HG03565 (cell line): ENCODE measurements at regions not wholly inside any gene's neighbourhood (a gene's known extent, or its start where the extent isn't known, plus 50 kb on each side); places are given as distances from the start of the nearest gene placed in this dataset.
"Not testable (repeated sequence)": the region's sequence is repeated elsewhere in the genome, so short reads cannot be mapped to it uniquely, and the experiment has no call there.

Experiments
- ATAC-seq: cut with Tn5 transposase; IDR thresholded peaks from one replicate; pipeline ENCODE4 v1.9.1; 2021; ENCODE audit warnings: mild to moderate bottlenecking, moderate library complexity; ENCODE audit not compliant: unreplicated experiment

- ATAC-seq, result not testable (repeated sequence)
These were observed 229.7 kb upstream of the FRG2C start for GRCh38 chr3:75434276-75434912.

DNA sequence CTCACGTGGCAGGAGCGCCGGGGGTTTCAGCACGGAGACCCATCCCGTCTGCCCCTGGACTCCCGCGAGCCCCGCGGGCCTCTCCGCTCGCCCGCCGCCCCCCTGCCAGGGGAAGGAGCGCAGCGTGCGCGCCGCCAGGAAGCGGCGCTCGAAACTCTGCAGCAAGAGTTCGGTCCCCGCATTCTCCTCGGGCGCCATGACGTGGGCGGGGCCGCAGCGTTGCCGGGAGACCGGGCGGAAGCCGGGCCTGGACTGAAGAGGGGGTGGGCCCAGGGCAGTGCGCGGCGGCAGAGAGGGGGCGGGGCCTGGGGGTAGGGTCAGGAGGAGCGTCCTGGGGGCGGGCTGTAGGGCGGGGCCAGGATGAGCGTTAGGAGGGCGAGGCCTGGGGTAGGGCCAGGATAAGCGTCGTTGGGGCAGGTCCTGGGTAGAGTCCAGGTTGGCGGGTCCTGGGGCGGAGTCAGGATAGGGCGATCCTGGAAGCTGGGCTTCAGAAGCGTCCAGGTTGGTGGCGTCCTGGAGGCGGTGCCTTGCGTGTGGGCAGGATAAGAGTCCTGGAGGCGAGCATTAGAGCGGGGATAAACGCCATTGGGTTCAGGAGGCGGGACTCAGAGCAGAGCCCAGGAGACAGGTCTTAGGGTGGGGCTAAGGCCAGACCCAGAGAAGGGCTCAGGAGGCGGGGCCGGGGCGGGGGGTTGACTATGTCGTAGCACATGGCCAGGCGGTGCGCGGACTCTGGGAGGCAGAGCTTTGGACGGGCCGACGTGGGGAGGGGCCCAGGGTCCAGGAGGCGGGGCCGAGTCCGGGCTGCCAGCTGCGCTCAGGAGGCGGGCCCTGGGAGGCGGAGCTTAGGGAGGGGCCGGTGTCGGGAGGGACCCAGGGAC, 229.0 kb upstream of the FRG2C start:
- peak; percentile 86 for ATAC-seq

DNA sequence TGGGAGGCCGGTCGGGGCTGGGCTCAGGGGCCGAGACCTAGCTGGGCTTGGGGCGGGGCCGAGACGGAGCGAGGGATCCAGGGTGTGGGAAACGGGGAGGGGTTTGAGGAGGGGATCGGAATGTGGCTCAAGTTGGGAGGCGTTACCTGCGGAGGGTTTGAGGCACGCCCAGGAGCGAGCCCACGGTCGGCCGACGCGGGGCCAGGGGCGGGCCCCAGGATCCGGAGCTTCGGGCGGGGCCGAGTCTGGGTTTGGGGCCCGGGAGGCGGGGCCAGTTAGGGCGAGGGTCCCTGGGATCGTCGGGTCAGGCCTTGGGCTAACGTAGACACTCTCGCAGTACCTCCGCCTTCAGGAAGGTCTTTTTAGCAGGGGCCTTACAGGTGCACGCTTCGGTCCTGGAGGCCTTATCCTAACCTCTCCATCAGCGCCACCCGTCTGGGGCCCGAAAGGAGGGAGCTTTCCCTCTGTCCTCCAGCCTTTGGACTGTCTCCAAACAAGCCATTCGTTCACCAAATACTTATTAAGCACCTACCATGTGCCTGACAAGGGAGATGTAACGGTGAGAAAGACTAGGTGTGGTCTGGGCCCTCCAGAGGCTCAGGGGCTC, 228.2 kb upstream of the FRG2C start:
- peak; percentile 16 for ATAC-seq

- ATAC-seq, result not testable (repeated sequence)
These were observed 223.1 kb upstream of the FRG2C start for GRCh38 chr3:75440986-75441385.

- ATAC-seq, result not testable (repeated sequence)
These were observed 219.5 kb upstream of the FRG2C start for GRCh38 chr3:75444634-75445033.

DNA sequence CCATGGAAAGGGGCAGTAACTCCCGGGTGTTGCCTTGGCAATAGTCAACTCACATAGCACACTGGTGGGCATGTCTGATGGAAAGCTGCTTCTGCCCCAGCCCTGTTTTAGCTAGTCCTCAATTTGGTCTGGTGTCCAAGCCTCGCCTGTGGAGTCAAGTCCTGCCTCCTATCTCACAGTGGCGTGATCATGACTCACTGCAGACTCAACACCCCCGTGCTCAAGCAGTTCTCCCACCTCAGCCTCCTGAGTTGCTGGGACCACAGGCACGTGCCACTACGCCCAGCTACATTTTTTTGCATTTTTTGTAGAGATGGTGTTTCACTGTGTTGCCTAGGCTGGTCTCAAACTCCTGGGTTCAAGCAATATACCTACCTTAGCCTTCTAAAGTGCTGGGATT, 218.9 kb upstream of the FRG2C start:
- not testable (repeated sequence) for ATAC-seq

DNA sequence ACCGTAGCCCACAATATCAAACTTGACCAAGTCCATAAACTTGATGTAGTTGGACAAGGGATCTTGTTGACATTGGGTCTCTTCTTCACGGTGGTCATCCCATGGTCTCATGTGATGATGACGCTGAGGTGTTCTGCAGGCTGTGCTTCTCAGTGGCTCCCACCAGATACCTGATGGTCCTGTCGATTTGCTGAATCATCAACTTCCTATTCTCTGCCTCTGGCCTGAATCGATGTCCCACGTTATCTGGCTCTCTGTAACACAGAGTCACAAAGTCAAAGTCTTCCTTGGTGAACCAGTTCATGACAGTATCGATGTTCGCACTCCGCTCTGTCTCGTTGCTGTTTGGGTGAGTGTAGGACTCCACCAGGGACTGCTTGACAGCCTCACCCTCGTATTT, 217.2 kb upstream of the FRG2C start:
- ATAC-seq, result not testable (repeated sequence)

GRCh38 chr3:75453328-75453727, 210.8 kb upstream of the FRG2C start:
- not testable (repeated sequence) for ATAC-seq

DNA sequence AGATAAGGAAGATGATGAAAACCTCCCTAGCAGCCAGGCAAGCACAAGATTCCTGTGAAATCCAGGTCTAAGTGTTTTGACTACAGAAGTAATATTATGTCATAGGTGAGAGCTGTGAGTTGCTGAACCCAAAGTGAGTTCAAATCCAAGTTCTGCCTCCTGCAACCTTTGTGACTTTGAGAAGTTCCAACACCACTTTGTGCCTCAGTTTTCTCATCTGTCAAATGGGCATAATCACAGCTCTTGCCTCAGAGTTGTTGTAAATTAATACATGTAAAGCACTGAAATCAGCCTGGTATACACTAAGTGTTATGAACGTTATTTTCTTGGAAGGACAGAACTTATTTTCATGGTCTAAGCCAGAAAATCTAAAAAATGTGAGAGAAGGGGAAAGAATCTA, 210.3 kb upstream of the FRG2C start:
- ATAC-seq, result not testable (repeated sequence)

DNA sequence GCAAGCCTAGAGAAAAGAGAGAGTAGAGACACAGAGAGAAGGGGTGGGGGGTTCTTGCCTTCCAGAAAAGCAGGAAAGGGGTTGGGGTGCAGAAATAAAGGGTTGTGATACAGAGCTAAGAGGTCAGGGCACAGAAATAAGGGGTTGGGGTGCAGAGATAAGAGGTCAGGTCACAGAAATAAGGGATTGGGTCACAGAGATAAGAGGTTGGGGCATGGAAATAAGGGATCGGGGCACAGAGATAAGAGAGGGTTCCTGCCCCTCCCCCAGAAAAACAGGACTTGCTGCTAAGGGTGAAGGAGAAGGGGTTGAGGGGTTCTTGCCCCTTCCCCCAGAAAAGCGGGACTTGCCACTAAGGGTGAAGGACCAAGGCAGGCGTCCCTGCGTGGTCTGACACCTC, 189.6 kb upstream of the FRG2C start:
- ATAC-seq, result not testable (repeated sequence)

DNA sequence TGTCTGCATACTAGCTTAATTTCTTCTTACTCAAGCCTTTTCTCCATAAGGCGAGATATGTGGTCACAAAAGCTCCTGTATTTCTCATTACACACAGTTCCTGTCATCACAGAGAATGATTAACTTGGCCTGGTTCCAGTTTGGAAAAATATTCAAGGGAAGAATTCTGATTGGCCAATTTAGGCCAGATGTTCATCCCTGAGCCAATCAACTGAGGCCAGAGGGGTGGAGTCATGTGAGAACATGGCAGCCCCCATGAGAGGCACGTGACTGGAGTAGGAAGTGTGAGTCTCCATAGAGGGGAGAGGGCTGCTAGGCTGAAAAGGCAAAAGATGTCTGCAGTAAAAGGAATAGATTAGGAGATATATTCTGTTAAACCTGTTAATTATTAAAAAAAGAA, 167.5 kb upstream of the FRG2C start:
- not testable (repeated sequence) for ATAC-seq

DNA sequence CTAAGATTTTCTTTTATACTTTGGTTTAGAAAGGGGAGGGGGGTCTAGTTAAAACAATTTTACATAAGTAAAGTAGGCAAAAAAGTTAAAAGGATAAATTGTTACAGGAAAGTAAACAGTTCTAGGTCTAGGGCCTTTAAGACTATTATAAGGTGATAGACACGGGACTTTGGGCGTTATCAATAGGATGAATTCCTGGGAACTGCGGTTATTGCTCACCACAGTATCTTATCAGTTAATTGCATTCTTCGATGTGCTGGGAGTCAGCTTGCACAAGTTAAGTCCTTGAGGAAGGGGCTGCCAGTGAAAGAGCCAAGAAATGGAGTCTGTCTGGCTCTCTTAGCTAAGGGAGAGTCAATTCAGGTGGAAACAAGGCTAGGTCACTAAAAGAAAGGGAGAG, 163.8 kb upstream of the FRG2C start:
- ATAC-seq, result not testable (repeated sequence)

- ATAC-seq, result not testable (repeated sequence)
These were observed 162.0 kb upstream of the FRG2C start for GRCh38 chr3:75502171-75502570.

- not testable (repeated sequence) for ATAC-seq
These were observed 161.1 kb upstream of the FRG2C start for GRCh38 chr3:75502769-75503756.

DNA sequence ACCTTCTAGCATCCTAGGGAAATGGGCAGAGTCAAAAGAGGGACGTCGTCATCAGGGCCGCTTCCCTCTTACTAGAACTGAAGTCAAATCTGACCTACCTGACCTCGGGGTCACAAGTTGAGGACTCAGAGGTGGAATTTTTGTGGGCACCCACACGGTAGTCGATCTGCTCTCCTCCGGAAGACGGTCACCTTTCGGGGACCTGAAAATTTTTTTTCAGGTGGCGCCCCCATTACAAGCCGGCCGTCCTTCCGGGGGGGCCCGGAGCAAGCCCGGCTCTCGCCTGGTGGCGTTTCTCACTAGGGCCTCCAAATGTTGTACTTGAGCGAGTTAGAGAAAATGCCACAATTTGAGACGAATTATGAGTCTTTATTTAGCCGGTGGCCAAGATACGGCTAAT, 157.5 kb upstream of the FRG2C start:
- ATAC-seq, result no peak

DNA sequence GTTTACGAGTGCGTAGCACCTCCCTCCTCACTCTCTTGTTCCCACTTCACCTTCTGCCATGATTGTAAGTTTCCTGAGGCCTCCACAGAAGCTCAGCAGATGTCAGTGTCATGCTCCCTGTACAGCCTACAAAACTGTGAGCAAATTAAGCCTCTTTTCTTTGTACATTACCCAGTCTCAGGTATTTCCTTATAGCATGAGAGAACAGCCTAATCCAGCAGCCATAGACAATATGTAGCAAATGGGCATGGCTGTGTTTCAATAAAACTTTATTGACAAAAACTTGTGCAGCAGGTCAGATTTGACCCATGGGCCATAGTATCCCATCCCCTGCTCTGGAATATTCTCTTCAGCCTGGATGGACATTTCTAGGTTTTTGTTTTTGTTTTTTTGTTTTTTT, 156.2 kb upstream of the FRG2C start:
- ATAC-seq, result not testable (repeated sequence)

DNA sequence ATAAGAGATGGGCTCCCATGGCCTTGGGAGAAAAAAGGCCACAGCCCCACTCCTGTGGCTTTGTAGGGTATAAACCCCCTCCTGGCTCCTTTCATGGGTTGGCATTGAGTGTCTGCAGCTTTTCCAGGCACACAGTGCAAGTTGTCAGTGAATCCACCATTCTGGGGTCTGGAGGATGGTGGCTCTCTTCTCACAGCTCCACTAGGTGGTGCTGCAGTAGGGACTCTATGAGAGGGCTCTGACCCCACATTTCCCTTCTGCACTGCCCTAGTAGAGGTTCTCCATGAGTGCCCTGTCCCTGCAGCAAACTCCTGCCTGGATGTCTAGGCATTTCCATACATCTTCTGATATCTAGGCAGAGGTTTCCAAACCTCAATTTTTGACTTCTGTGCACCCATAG, 136.5 kb upstream of the FRG2C start:
- ATAC-seq, result not testable (repeated sequence)

- ATAC-seq, result not testable (repeated sequence)
These were observed 112.0 kb upstream of the FRG2C start for GRCh38 chr3:75552095-75552494.

- not testable (repeated sequence) for ATAC-seq
These were observed 99.7 kb upstream of the FRG2C start for GRCh38 chr3:75564427-75564826.

GRCh38 chr3:75572303-75572702, 91.8 kb upstream of the FRG2C start:
- not testable (repeated sequence) for ATAC-seq
